Mesendoderm (in vitro differentiated cells): ENCODE measurements at regions not wholly inside any gene's neighbourhood (a gene's known extent, or its start where the extent isn't known, plus 50 kb on each side); places are given as distances from the start of the nearest gene placed in this dataset.

Source experiments
- DNase-seq: peaks from one replicate; pipeline ENCODE4 v3.0.0; 2013
- H2AK5ac ChIP-seq: 2 replicates; pipeline ENCODE4 v1.6.1; 2013; ENCODE audit warnings: low read length, inconsistent platforms
- H2BK120ac ChIP-seq: 2 replicates; pipeline ENCODE4 v1.6.1; 2013; ENCODE audit warnings: low read depth, mild to moderate bottlenecking, low read length, moderate library complexity, mixed read lengths
- H2BK15ac ChIP-seq: replicated peaks from 2 replicates; pipeline ENCODE4 v1.6.1; 2013; ENCODE audit warnings: low read depth, mild to moderate bottlenecking, moderate library complexity
- H2BK5ac ChIP-seq: 2 replicates; pipeline ENCODE4 v1.6.1; 2013; ENCODE audit warnings: low read length, inconsistent platforms
- H3K18ac ChIP-seq: 2 replicates; pipeline ENCODE4 v1.6.1; 2013; ENCODE audit warnings: mild to moderate bottlenecking, low read length, mixed read lengths
- H3K23ac ChIP-seq: one replicate; pipeline ENCODE4 v1.6.1; 2013; ENCODE audit warnings: low read length
- H3K27ac ChIP-seq: 2 replicates; pipeline ENCODE4 v1.5.1; 2013; ENCODE audit warnings: low read depth, mild to moderate bottlenecking, inconsistent platforms, low read length, moderate library complexity
- H3K27me3 ChIP-seq: 2 replicates; pipeline ENCODE4 v1.6.1; 2013; ENCODE audit warnings: low read length, control low read depth, mild to moderate bottlenecking, inconsistent platforms; ENCODE audit not compliant: insufficient read depth, poor library complexity
- H3K36me3 ChIP-seq: 2 replicates; pipeline ENCODE4 v1.6.1; 2013; ENCODE audit warnings: low read length, inconsistent platforms; ENCODE audit not compliant: control insufficient read depth, insufficient read depth
- H3K4ac ChIP-seq: one replicate; pipeline ENCODE4 v1.6.1; 2013; ENCODE audit warnings: low read depth, mild to moderate bottlenecking, low read length, moderate library complexity
- H3K4me1 ChIP-seq: 2 replicates; pipeline ENCODE4 v1.6.1; 2013; ENCODE audit warnings: low read depth, low read length, inconsistent platforms; ENCODE audit not compliant: control insufficient read depth
- H3K4me2 ChIP-seq: 2 replicates; pipeline ENCODE4 v1.6.1; 2013; ENCODE audit warnings: low read length
- H3K4me3 ChIP-seq: 2 replicates; pipeline ENCODE4 v1.5.1; 2013; ENCODE audit warnings: mild to moderate bottlenecking, low read length
- H3K56ac ChIP-seq: one replicate; pipeline ENCODE4 v1.6.1; 2013; ENCODE audit warnings: low read length
- H3K79me1 ChIP-seq: 2 replicates; pipeline ENCODE4 v1.6.1; 2013; ENCODE audit warnings: low read length, inconsistent platforms
- H3K79me2 ChIP-seq: 2 replicates; pipeline ENCODE4 v1.6.1; 2013; ENCODE audit warnings: mild to moderate bottlenecking, low read length; ENCODE audit not compliant: control insufficient read depth, insufficient read depth
- H3K9ac ChIP-seq: 2 replicates; pipeline ENCODE4 v1.6.1; 2013; ENCODE audit warnings: low read length, inconsistent platforms
- H4K5ac ChIP-seq: one replicate; pipeline ENCODE4 v1.6.1; 2013; ENCODE audit warnings: low read length
- H4K8ac ChIP-seq: one replicate; pipeline ENCODE4 v1.6.1; 2013; ENCODE audit warnings: low read depth, mild to moderate bottlenecking, control low read depth, low read length, moderate library complexity
- WGBS: extraction: QIAGEN DNeasy Blood & Tissue Kit; methylation state at CpG from one replicate; pipeline ENCODE4 v1.1.7; 2013; ENCODE audit warnings: low lambda C conversion rate, missing lambda C conversion rate; ENCODE audit not compliant: insufficient coverage; ENCODE audit errors: extremely low coverage; 5-methylcytosine and 5-hydroxymethylcytosine counted together

GRCh38 chr15:62637574-62637897 lies 405.0 kb upstream of the TPM1 start:
- Histone ChIP-seq H2BK120ac (no peak overlapping the region), H3K4me1 (peaks cover 5% of the 10 kb centered on the region), H2BK5ac (no peak overlapping the region), H3K36me3 (no peaks in the 10 kb centered on the region), H2BK15ac (no peak overlapping the region), H2AK5ac (no peak overlapping the region), H3K27ac (no peak overlapping the region), H3K4me3 (no peak overlapping the region), H3K4me2 (no peak overlapping the region), H3K9ac (no peak overlapping the region), H4K8ac (no peak overlapping the region), H3K4ac (no peak overlapping the region), H3K79me1 (no peaks in the 10 kb centered on the region), H3K23ac (no peak overlapping the region), H3K27me3 (no peaks in the 10 kb centered on the region), H4K5ac (no peak overlapping the region), H3K79me2 (no peaks in the 10 kb centered on the region), H3K18ac (peak overlapping the region; percentile 8), H3K56ac (no peak overlapping the region)
- peak; percentile 69 for DNase-seq
- no CpG with 5 or more reads among the region's 5 CpGs for WGBS

DNA sequence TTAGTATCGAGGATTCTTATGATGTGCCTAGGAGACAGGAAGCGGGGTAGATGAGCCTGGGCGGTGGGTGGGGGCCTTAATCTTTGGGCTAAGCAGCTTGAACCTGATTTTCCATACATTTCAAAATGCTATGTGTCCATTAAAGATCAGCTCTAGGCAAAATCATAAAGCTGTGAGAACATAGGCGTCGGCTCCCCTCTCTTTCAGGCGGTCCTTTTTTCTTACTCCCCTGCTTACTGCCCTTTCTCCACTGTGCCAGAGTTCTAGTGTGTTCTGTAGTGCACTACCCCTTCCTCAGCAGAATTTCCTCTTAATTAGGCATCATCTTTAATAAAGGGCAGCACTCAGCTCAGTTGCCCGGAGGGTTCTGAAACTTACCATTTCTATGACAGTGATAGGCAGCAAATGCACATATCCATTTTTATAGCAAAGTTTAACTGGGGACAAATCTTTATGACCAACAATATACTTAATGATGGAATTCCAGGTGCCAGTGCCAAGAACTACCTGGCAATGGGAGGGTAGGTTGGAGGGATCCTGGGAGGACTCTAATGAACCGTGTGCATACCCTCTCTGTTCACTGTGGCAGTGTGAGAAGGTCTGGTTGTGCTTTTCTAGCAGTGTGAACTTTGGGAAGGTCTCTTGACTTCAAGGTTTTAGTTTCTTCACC lies 404.5 kb upstream of the TPM1 start:
- Histone ChIP-seq H2AK5ac (no peak overlapping the region), H4K8ac (no peak overlapping the region), H3K79me2 (no peaks in the 10 kb centered on the region), H3K9ac (no peak overlapping the region), H2BK5ac (no peak overlapping the region), H3K79me1 (no peaks in the 10 kb centered on the region), H4K5ac (no peak overlapping the region), H3K27ac (no peak overlapping the region), H3K4me1 (peaks cover 5% of the 10 kb centered on the region), H3K23ac (no peak overlapping the region), H3K27me3 (no peaks in the 10 kb centered on the region), H3K56ac (no peak overlapping the region), H2BK120ac (no peak overlapping the region), H3K18ac (peak overlapping the region; percentile 8), H2BK15ac (no peak overlapping the region), H3K4me3 (no peak overlapping the region), H3K4me2 (no peak overlapping the region), H3K36me3 (no peaks in the 10 kb centered on the region), H3K4ac (no peak overlapping the region)
- no CpG with 5 or more reads among the region's 8 CpGs for WGBS
- DNase-seq, result no peak

DNA sequence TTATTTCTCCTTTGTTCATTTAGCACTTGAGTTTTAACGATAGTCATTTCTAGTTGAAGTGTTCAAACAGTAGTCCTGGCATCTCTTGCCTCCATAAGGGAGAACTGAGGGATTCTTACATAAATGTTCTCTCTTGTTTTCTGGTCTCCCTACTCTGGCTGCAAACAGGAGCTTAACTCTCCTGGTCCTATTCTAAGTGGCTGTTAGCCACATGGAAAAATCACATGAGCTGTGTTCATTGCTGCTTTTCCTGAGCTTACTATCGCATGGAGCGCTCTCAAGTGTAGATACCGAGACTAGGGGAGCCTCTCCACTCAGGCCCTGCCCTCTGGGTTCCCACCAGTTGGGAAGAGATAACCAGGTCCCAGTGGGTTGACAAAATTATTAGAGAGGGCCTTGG lies 403.1 kb upstream of the TPM1 start:
- Histone ChIP-seq H3K18ac (no peak overlapping the region), H3K79me2 (no peaks in the 10 kb centered on the region), H3K4me2 (no peak overlapping the region), H3K23ac (no peak overlapping the region), H3K27ac (no peak overlapping the region), H3K36me3 (no peaks in the 10 kb centered on the region), H3K79me1 (peaks cover 4% of the 10 kb centered on the region), H2AK5ac (no peak overlapping the region), H3K4me3 (no peak overlapping the region), H2BK120ac (no peak overlapping the region), H2BK15ac (no peak overlapping the region), H3K9ac (no peak overlapping the region), H4K5ac (no peak overlapping the region), H3K4me1 (peaks cover 12% of the 10 kb centered on the region), H4K8ac (no peak overlapping the region), H2BK5ac (no peak overlapping the region), H3K27me3 (no peaks in the 10 kb centered on the region), H3K4ac (no peak overlapping the region), H3K56ac (no peak overlapping the region)
- DNase-seq, result no peak
- no CpG with 5 or more reads among the region's 4 CpGs for WGBS

GRCh38 chr15:62639906-62640605 lies 402.5 kb upstream of the TPM1 start:
- no CpG with 5 or more reads among the region's 6 CpGs for WGBS
- no peak overlapping the region for H3K18ac ChIP-seq
- H2BK5ac ChIP-seq, result no peak overlapping the region

GRCh38 chr15:62641825-62642224 lies 400.7 kb upstream of the TPM1 start:
- no peak for DNase-seq
- Histone ChIP-seq H3K79me1 (peaks cover 4% of the 10 kb centered on the region), H3K79me2 (no peaks in the 10 kb centered on the region), H3K27ac (no peak overlapping the region), H2BK5ac (no peak overlapping the region), H3K27me3 (no peaks in the 10 kb centered on the region), H3K4ac (no peak overlapping the region), H3K18ac (no peak overlapping the region), H2BK120ac (no peak overlapping the region), H3K23ac (no peak overlapping the region), H4K5ac (no peak overlapping the region), H3K4me1 (peaks cover 11% of the 10 kb centered on the region), H3K4me3 (no peak overlapping the region), H3K56ac (no peak overlapping the region), H2AK5ac (no peak overlapping the region), H3K4me2 (no peak overlapping the region), H2BK15ac (no peak overlapping the region), H3K9ac (no peak overlapping the region), H4K8ac (no peak overlapping the region), H3K36me3 (no peaks in the 10 kb centered on the region)
- no CpG with 5 or more reads among the region's 3 CpGs for WGBS

More at GRCh38 chr15:62639906-62640605, 402.5 kb upstream of the TPM1 start:
- Histone ChIP-seq H3K4me2 (no peak overlapping the region), H3K9ac (no peak overlapping the region), H3K23ac (no peak overlapping the region), H3K4me1 (peaks cover 15% of the 10 kb centered on the region), H4K5ac (no peak overlapping the region), H2BK15ac (no peak overlapping the region), H3K36me3 (no peaks in the 10 kb centered on the region), H3K27ac (no peak overlapping the region), H3K56ac (no peak overlapping the region), H4K8ac (no peak overlapping the region), H3K79me1 (peaks cover 4% of the 10 kb centered on the region), H3K27me3 (no peaks in the 10 kb centered on the region), H3K4me3 (no peak overlapping the region), H2AK5ac (no peak overlapping the region), H3K79me2 (no peaks in the 10 kb centered on the region), H3K4ac (no peak overlapping the region), H2BK120ac (no peak overlapping the region)
- DNase-seq, result no peak

GRCh38 chr15:62643572-62643971 lies 399.0 kb upstream of the TPM1 start:
- Histone ChIP-seq H3K9ac (no peak overlapping the region), H3K36me3 (no peaks in the 10 kb centered on the region), H4K8ac (no peak overlapping the region), H3K56ac (no peak overlapping the region), H3K27ac (no peak overlapping the region), H3K4me2 (no peak overlapping the region), H3K18ac (no peak overlapping the region), H2BK15ac (no peak overlapping the region), H2BK5ac (no peak overlapping the region), H3K4me3 (no peak overlapping the region), H3K4ac (no peak overlapping the region), H3K79me1 (peaks cover 4% of the 10 kb centered on the region), H3K27me3 (no peaks in the 10 kb centered on the region), H3K79me2 (no peaks in the 10 kb centered on the region), H2AK5ac (no peak overlapping the region), H3K23ac (no peak overlapping the region), H2BK120ac (no peak overlapping the region), H4K5ac (no peak overlapping the region), H3K4me1 (peaks cover 11% of the 10 kb centered on the region)
- no peak for DNase-seq
- WGBS, result no CpG with 5 or more reads among the region's 4 CpGs
